ENCODE measurements at regions not wholly inside any gene's neighbourhood (a gene's known extent, or its start where the extent isn't known, plus 50 kb on each side); places are given as distances from the start of the nearest gene placed in this dataset.
A peak's percentile ranks its signal among the peaks of the same experiment; 100 is the strongest.

DNA sequence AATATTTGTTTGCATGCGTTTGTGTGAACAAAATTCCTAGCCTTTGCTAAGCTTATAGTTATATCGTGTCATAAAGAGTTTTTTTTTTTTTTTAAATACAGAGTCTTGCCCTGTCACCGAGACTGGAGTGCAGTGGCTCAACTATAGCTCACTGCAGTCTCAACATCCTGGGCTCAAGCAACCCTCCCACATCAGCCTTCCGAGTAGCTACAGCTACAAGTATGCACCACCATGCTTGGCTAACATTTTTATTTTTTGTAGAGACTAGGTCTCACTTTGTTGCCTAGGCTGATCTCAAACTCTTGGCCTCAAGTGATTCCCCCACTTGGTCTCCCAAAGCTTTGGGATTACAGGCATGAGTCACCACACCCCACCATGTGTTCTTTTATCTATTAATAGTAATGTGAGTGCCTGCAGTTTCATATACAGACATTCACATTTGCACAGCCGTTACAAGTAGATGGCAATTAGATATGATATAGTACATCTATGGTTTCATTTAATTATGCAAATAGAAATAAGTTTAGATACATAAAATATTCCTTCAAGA is 848.6 kb downstream of the PDCD6IP start:
- H3K4me3 ChIP-seq (ENCODE audit: low read depth, low read length): no peak overlapping the region
- in situ Hi-C loops (cut with HindIII; ENCODE audit: low sequenced_read_pairs): no loop called here
- TF ChIP-seq, protein P1, sequence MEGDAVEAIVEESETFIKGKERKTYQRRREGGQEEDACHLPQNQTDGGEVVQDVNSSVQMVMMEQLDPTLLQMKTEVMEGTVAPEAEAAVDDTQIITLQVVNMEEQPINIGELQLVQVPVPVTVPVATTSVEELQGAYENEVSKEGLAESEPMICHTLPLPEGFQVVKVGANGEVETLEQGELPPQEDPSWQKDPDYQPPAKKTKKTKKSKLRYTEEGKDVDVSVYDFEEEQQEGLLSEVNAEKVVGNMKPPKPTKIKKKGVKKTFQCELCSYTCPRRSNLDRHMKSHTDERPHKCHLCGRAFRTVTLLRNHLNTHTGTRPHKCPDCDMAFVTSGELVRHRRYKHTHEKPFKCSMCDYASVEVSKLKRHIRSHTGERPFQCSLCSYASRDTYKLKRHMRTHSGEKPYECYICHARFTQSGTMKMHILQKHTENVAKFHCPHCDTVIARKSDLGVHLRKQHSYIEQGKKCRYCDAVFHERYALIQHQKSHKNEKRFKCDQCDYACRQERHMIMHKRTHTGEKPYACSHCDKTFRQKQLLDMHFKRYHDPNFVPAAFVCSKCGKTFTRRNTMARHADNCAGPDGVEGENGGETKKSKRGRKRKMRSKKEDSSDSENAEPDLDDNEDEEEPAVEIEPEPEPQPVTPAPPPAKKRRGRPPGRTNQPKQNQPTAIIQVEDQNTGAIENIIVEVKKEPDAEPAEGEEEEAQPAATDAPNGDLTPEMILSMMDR (IDR thresholded peaks at IDR 0.05; ENCODE audit: low read depth, low read length): no peak
- no peak for DNase-seq (ENCODE audit: low read depth, low spot score)

DNA sequence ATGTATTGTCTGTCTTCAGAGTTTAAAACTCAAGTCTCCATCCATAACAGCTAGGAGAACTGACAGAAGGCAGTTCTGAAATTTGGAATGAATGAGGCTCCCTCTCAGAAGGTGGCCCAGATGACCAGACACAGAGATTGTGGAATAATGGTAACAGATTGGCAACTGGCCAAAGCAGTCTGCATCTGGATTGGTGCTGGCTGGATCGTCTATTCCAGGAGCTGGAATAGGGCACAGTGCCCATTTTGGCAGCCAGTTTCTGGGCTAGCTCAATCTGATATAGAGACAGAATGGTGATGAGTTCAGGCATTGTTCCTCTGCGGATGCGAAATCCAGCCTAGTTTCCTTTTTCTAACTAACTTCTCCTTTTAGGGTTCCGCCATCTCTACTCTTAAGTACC is 851.7 kb downstream of the PDCD6IP start:
- no peak for DNase-seq (ENCODE audit: low read depth, low spot score)
- TF ChIP-seq, protein P1 (IDR thresholded peaks at IDR 0.05; ENCODE audit: low read depth, low read length): no peak
- in situ Hi-C loops (cut with HindIII; ENCODE audit: low sequenced_read_pairs): no loop called here
- no peak overlapping the region for H3K4me3 ChIP-seq (ENCODE audit: low read depth, low read length)

DNA sequence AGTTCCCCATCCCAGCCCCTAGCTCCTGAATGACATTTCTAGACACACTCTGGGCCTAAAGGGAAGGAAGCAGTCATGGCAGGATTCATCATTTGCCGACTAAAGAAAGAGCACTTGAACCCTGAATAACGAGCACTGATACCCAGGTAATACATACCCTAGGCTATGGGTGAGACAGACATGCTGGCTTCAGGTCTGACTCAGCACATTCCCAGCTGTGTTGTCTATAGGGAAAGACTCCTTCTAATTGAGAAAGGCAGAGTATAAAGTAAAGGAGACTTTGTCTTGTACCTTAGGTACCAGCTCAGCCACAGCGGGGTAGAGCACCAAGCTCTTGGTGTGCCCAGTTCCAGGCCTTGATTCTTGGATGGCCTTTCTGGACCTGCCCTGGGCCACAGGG is 870.5 kb downstream of the PDCD6IP start:
- H3K4me3 ChIP-seq (ENCODE audit: low read depth, low read length): no peak overlapping the region
- in situ Hi-C loops (cut with HindIII; ENCODE audit: low sequenced_read_pairs): no loop called here
- TF ChIP-seq, protein P1 (IDR thresholded peaks at IDR 0.05; ENCODE audit: low read depth, low read length): no peak
- DNase-seq (ENCODE audit: low read depth, low spot score): no peak

DNA sequence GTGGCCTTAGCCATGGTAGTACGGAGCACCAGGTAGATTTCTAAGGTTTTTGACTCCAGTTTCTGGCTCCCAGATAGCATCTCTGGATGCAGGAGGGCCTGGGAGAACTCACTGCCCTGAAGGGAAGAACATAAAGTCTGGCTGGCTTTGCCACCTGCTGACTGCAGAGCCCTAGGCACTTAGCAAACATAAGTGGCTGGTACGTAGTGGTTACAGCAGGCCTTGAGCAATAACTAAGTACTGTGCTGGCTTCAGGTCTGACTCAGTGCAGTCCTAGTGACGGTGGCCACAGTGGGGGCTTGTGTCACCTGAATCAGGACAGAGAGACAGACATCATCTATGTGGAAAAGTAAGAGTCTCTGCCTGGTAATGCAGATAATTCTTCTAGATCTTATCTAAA is 871.1 kb downstream of the PDCD6IP start:
- no peak for DNase-seq (ENCODE audit: low read depth, low spot score)
- in situ Hi-C loops (cut with HindIII; ENCODE audit: low sequenced_read_pairs): no loop called here
- no peak overlapping the region for H3K4me3 ChIP-seq (ENCODE audit: low read depth, low read length)
- TF ChIP-seq, protein P1 (IDR thresholded peaks at IDR 0.05; ENCODE audit: low read depth, low read length): no peak

DNA sequence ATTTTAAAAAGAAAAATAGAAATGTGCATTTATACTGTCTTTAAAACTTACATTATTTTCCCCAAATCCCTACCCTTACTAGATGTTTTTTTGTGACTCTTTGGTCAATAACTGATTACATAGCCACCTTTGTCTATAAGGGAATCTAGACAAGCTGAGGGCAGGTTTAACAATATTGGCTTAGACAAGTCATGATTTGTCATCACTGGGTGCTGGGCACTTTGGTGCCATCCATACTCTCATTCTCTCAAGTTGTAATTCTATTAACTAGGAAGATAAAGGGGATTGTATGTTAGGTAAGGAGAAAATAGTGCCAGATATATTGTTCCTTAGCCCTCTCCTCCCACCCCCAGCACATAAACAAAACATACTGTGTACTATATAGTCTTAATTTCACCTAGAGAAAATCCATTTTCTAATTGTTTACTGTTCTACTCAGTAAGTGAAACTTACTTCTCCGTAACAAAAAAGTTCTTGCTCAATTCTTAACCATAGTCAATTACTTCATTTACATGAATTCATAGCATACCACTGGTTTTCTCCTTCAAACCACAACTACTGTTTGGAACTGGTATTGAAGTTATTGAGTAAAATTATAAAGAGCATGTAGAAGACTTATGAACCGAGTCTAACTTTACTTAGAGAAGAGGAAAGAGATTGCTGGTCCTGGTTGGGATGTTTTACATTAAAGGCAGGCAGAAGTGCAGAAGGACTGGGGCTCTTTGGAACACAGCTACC is 877.1 kb downstream of the PDCD6IP start:
- peak; percentile 63 for DNase-seq (ENCODE audit: low read depth, low spot score)

DNA sequence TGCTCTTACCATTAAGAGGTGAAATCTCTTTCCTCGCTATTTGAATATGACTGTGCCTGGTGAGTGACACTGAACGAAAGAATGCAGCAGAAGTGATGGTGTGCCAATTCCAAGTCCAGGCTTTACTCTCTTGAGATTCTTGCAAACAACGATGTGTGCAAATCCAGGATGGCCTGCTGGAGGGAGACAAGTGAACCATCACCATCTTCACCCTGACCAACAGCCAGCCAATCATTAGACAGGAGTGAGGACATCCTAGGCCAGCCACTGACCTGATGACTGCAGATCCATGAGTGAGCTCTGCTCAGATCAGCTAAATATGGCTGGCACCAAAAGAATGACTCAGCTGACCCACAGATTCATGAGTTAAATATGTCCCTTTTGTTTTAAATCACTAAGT is 878.0 kb downstream of the PDCD6IP start:
- DNase-seq (ENCODE audit: low read depth, low spot score): peak; percentile 51
- TF ChIP-seq, protein P1 (IDR thresholded peaks at IDR 0.05; ENCODE audit: low read depth, low read length): no peak
- no peak overlapping the region for H3K4me3 ChIP-seq (ENCODE audit: low read depth, low read length)
- in situ Hi-C loops (cut with HindIII; ENCODE audit: low sequenced_read_pairs): no loop called here

More for the DNA sequence above, 877.1 kb downstream of the PDCD6IP start:
- no peak overlapping the region for H3K4me3 ChIP-seq (ENCODE audit: low read depth, low read length)
- in situ Hi-C loops (cut with HindIII; ENCODE audit: low sequenced_read_pairs): no loop called here
- TF ChIP-seq, protein P1 (IDR thresholded peaks at IDR 0.05; ENCODE audit: low read depth, low read length): no peak
